GM12891 (cell line): ENCODE measurements at regions not wholly inside any gene's neighbourhood (a gene's known extent, or its start where the extent isn't known, plus 50 kb on each side); places are given as distances from the start of the nearest gene placed in this dataset.
A peak's percentile ranks its signal among the peaks of the same experiment; 100 is the strongest.

Experiments
- DNase-seq: peaks from one replicate; pipeline ENCODE4 v3.0.0; 2011; ENCODE audit warnings: low spot score; ENCODE audit not compliant: insufficient read length
- FAIRE-seq: peaks from 2 replicates; lab custom pipeline; 2011; peaks lifted over from hg19 to GRCh38; lab: Jason Lieb, UNC
- PAX5 ChIP-seq: IDR thresholded peaks from 2 replicates; pipeline ENCODE4 v1.6.1; 2011; ENCODE audit warnings: low read length, moderate library complexity, mild to moderate bottlenecking; ENCODE audit not compliant: insufficient read depth, severe bottlenecking
- POLR2A ChIP-seq: IDR thresholded peaks from 2 replicates; pipeline ENCODE4 v1.6.1; 2011; ENCODE audit warnings: low read depth, low read length, control low read depth
- POLR2AphosphoS5 ChIP-seq: IDR thresholded peaks from 2 replicates; pipeline ENCODE4 v1.6.1; 2011; ENCODE audit warnings: low read depth, low read length, control low read depth
- POU2F2 ChIP-seq: IDR thresholded peaks from 2 replicates; pipeline ENCODE4 v1.6.1; 2011; ENCODE audit warnings: low read depth, mild to moderate bottlenecking, control low read depth, low read length, moderate library complexity
- SPI1 ChIP-seq: IDR thresholded peaks from 2 replicates; pipeline ENCODE4 v1.6.1; 2011; ENCODE audit warnings: low read depth, low read length, control low read depth
- TAF1 ChIP-seq: IDR thresholded peaks from 2 replicates; pipeline ENCODE4 v1.6.1; 2011; ENCODE audit warnings: low read depth, low read length, control low read depth

DNA sequence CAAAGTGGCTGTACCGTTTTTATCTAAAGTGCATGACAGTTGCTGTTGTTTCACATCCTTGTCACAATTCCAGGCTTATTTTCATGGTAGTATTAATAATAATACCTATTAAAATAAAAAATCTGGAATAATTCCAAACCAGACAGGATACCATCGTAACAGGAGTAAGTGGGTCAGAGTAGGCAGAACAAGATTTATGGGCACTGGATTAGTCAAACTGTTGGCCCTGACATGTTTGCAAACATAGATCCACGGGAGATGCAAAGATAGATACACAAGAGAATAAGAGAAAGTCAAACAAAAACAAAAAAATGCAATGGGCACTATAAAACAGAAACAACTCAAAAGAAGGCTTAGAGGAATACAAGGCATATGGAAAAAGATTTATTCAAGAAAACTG, 449.5 kb upstream of the HS3ST1 start:
- FAIRE-seq (no peak), DNase-seq (no peak)
- no peak for TF ChIP-seq POU2F2
- no peak for TF ChIP-seq PAX5
- TF ChIP-seq SPI1, result no peak
- TF ChIP-seq POLR2A, result no peak
- TF ChIP-seq POLR2AphosphoS5, result no peak
- no peak for TF ChIP-seq TAF1

DNA sequence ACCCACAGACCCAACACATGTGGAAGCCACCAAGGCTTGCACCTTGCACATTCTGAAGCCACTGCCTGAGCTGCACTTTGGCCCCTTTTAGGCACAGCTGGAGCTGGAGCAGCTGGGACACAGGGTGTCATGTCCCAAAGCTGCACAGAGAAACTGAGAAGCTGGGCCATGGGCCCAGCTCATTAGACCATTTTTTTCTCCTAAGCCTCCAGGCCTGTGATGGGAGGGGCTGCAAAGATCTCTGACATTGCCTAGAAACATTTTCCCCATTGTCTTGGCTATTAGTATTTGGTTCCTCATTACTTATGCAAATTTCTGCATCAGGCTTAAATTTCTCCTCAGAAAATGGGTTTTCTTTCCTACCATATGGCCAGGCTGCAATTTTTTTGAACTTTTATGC, 447.4 kb upstream of the HS3ST1 start:
- DNase-seq, result no peak
- TF ChIP-seq POLR2AphosphoS5, result no peak
- no peak for TF ChIP-seq POU2F2
- TF ChIP-seq TAF1, result no peak
- no peak for TF ChIP-seq PAX5
- no peak for TF ChIP-seq POLR2A
- no peak for TF ChIP-seq SPI1
- no peak for FAIRE-seq

DNA sequence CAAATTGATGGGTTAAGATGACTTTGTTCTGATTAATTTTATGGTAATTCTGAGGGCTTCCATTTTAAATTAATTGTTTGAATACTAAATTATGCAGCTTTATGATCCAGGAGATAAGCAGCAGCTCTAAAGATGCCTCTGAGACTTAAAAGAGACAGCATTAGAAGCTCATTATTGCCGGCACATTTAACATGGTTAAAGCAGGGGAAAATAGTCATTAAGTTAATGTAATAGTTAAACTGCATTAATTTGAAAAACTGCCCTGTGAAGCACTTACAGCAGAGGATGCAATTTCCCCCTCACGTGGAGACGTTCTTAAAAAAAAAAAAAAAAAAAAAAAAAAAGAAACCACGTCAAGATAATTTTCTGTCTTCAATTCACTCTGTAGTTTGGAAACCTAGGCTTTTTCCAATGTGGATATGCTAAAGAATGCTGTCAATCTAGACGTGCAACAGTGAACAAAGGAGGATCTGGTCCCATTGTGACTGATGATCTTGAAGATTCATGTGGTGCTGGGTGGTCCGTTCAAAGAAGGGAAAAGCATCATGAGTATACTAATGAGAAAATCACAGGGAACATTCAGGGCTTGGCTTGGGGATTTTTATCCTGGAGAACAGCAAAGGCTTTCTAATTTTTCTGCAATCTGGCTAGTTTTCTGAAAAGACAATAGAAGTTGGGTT, 440.6 kb upstream of the HS3ST1 start:
- no peak for TF ChIP-seq POLR2AphosphoS5
- FAIRE-seq, result no peak
- no peak for DNase-seq

DNA sequence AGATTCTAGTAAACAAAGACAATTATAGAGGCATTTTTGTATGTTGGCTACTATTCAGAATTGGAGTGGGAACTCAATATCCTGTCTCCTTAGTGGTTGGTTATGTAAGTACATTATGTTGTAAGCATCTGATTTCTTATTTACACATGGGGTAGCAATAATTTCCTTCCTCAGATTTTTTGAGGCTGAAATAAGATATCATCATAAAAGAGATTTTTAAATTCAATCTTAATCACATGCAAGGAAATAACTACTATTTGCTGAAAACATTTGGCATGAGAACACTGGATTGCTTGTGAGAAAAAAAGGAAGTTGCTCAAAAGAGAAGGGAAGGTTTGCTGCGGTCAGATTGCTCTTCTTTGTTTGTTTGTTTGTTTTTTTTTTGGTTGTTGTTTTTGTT, 437.7 kb upstream of the HS3ST1 start:
- DNase-seq, result no peak
- FAIRE-seq, result no peak
- no peak for TF ChIP-seq SPI1
- no peak for TF ChIP-seq POU2F2
- TF ChIP-seq POLR2A, result no peak
- no peak for TF ChIP-seq POLR2AphosphoS5
- no peak for TF ChIP-seq TAF1
- TF ChIP-seq PAX5, result no peak

DNA sequence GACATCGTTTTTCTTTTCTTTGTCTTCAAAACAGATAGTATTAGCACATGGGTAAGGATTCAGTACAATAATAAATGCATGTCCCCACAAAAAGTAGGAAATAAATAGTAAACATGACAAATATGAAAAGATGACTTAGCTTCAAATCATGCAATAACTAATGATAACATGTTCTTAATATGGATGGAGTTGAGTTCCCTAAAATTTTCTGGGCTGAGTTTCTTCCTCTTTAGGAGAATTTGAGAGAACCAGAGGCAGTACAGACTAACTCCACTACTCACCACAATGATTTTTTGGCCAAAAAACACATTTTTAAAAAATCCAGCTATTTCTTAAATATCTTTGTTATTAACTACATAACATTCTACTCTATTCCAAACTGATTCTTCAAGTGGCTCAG, 432.3 kb upstream of the HS3ST1 start:
- FAIRE-seq (no peak), DNase-seq (no peak)
- TF ChIP-seq POU2F2 (no peak), SPI1 (no peak), POLR2AphosphoS5 (no peak), PAX5 (no peak), TAF1 (no peak), POLR2A (no peak)

DNA sequence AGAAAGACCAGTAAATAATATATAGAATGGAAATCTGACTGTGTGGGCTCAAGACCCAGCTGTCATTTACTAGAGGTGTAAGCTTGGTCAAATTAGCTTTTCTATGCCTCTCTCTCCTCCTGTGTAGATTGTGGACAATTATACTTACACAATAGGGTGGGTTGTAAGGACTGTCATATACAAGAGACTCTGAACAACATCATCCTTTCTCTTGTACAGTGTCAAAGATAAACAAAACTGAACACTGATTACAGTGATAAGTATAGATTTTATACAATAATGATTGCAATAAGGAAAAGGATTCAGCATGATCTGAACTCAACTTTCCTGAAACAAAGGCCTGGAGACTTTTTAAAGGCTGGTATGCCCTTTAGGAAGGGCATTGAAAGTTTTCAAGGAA, 429.2 kb upstream of the HS3ST1 start:
- no peak for FAIRE-seq
- no peak for DNase-seq
- TF ChIP-seq PAX5 (no peak), SPI1 (no peak), POLR2A (no peak), POU2F2 (no peak), TAF1 (no peak), POLR2AphosphoS5 (no peak)

DNA sequence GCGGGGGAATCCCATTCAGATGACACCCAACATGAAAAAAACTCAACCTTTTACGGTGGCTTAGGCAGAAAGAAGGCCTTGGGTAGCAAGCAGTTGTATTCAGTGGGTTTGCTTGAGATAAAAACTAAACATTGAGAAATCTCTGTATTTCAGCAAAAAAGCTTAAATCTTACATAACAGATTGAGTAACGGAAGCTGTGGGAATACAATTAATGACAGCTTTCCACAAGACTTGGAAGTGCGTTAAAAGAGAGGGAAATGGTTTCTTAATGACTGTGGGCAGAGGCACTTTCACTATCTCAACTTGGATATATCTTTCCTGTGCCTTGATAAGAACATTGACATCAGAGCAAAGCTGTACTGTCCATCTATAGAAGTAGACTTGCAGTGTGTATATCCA, 418.5 kb upstream of the HS3ST1 start:
- TF ChIP-seq POU2F2 (no peak), POLR2AphosphoS5 (no peak), PAX5 (no peak), SPI1 (no peak), POLR2A (no peak), TAF1 (no peak)
- no peak for FAIRE-seq
- DNase-seq, result no peak

DNA sequence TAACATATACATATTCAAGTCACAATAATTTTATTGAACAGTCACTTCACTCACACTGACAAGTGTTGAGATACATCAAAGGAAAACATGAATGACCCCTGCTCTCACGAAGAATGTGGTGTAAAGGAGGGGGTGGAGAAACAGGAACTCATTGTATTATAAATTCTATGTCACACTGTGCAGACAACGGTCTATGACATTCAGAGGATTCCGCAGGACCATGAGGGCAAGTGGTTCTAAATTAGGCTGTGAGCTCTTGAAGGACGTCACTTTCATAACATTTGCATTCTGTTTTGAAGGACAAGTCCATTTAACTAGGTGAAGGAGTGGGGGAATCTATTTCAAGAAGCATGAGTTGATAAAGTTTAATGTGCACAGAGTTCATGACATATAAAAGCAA, 415.2 kb upstream of the HS3ST1 start:
- DNase-seq (no peak), FAIRE-seq (no peak)
- no peak for TF ChIP-seq POLR2A

DNA sequence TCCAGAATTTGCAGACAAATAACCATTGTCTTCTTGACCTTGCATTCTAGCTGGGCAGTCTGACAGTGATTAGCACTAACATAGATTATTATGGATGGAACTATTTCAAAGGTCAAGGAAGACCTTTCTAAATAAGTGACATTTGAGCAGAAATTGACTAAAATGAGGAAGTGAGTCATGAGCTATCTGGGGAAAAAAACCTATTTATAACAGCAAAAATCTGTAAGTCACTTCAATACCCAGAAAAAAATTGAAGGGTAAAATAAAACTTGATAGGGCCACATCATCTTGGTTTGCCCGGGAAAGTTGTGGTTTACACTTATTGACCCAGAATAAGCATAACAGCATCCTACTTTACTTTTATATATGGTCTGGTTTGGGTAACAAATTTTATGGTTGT, 414.6 kb upstream of the HS3ST1 start:
- DNase-seq, result no peak
- no peak for FAIRE-seq
- TF ChIP-seq SPI1, result peak; percentile 41
- TF ChIP-seq POLR2AphosphoS5, result no peak
- TF ChIP-seq PAX5, result no peak
- no peak for TF ChIP-seq POLR2A
- TF ChIP-seq TAF1, result no peak
- no peak for TF ChIP-seq POU2F2

DNA sequence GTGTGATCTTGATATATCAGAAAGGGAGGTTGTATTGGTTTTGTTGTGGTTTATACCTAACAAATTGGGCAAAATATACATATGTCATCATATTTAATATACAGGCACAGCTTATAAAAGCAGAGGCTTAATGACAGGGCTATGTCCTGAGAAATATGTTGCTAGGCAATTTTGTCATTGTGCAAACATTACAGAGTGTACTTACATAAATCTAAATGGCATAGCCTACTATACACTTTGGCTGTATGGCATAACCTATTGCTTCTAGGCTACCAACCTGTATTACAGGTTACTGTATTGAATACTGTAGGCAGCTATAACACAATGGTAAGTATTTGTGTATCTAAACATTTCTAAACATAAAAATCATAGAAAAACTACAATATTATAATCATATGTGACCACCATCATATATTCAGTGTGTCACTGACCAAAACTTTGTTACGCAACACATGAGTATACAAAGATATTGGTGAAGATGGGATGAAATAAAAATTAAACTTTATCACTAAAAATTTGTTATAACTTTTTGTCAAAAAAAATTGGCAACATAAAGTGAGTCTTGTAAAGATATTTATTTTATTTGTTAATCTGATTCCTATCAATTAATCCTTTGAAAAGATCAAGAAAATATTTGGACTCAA, 414.0 kb upstream of the HS3ST1 start:
- TF ChIP-seq POLR2A (no peak), POLR2AphosphoS5 (no peak), TAF1 (no peak), SPI1 (no peak), PAX5 (no peak), POU2F2 (no peak)
- no peak for FAIRE-seq
- DNase-seq, result no peak
